GM19438 (cell line): ENCODE measurements at regions not wholly inside any gene's neighbourhood (a gene's known extent, or its start where the extent isn't known, plus 50 kb on each side); places are given as distances from the start of the nearest gene placed in this dataset.
A peak's percentile ranks its signal among the peaks of the same experiment; 100 is the strongest.
"Not testable (repeated sequence)": the region's sequence is repeated elsewhere in the genome, so short reads cannot be mapped to it uniquely, and the experiment has no call there.

Experiments
- ATAC-seq: cut with Tn5 transposase; IDR thresholded peaks from one replicate; pipeline ENCODE4 v1.9.1; 2021; ENCODE audit warnings: low read depth; ENCODE audit not compliant: unreplicated experiment

GRCh38 chr5:108481355-108481931 lies 99.5 kb upstream of the FBXL17 start:
- ATAC-seq, result peak; percentile 64

GRCh38 chr5:108472237-108472636 lies 90.3 kb upstream of the FBXL17 start:
- ATAC-seq, result no peak

- ATAC-seq, result no peak
These were observed 85.7 kb upstream of the FBXL17 start for GRCh38 chr5:108467563-108467962.

- no peak for ATAC-seq
These were observed 79.9 kb upstream of the FBXL17 start for GRCh38 chr5:108461628-108462367.

GRCh38 chr5:108459769-108460168 lies 77.9 kb upstream of the FBXL17 start:
- ATAC-seq, result no peak

- no peak for ATAC-seq
These were observed 69.4 kb upstream of the FBXL17 start for GRCh38 chr5:108451269-108451668.

- ATAC-seq, result not testable (repeated sequence)
These were observed 62.2 kb upstream of the FBXL17 start for GRCh38 chr5:108444130-108444529.

- ATAC-seq, result not testable (repeated sequence)
These were observed 60.3 kb upstream of the FBXL17 start for GRCh38 chr5:108442063-108442651.

GRCh38 chr5:108437425-108437824 lies 55.5 kb upstream of the FBXL17 start:
- ATAC-seq, result no peak

- no peak for ATAC-seq
These were observed 54.8 kb upstream of the FBXL17 start for GRCh38 chr5:108436696-108437095.

GRCh38 chr5:108433600-108433999 lies 51.7 kb upstream of the FBXL17 start:
- ATAC-seq, result no peak

- no peak for ATAC-seq
These were observed 50.1 kb upstream of the FBXL17 start for GRCh38 chr5:108432024-108432423.
